ENCODE measurements at regions not wholly inside any gene's neighbourhood (a gene's known extent, or its start where the extent isn't known, plus 50 kb on each side); places are given as distances from the start of the nearest gene placed in this dataset.

- H3K9me3 ChIP-seq (ENCODE audit: low read length), result no peaks in the 10 kb centered on the region
Observed at GRCh38 chr10:44635176-44635575, 250.3 kb upstream of the CXCL12 start.

GRCh38 chr10:44636625-44637024 is 251.7 kb upstream of the CXCL12 start:
- H3K36me3 ChIP-seq (ENCODE audit: insufficient read depth, low read length), result no peaks in the 10 kb centered on the region
- H3K9me3 ChIP-seq (ENCODE audit: low read length), result no peaks in the 10 kb centered on the region

More at GRCh38 chr10:44635176-44635575, 250.3 kb upstream of the CXCL12 start:
- no peaks in the 10 kb centered on the region for H3K27me3 ChIP-seq (ENCODE audit: control insufficient read depth in 1 of 2, insufficient read depth in 2 of 2, low read length in 2 of 2)
- no peaks in the 10 kb centered on the region for H3K4me1 ChIP-seq (ENCODE audit: insufficient read depth, low read length)
- no peaks in the 10 kb centered on the region for H3K36me3 ChIP-seq (ENCODE audit: insufficient read depth, low read length)
- H3K4me3 ChIP-seq (ENCODE audit: low read depth in 1 of 2, low read length in 2 of 2), result no peak overlapping the region
- no peak overlapping the region for H3K9ac ChIP-seq (ENCODE audit: low read length)
- no peak overlapping the region for H3K27ac ChIP-seq (ENCODE audit: low read depth, low read length)

GRCh38 chr10:44640429-44640828 is 255.5 kb upstream of the CXCL12 start:
- Histone ChIP-seq H3K9ac (ENCODE audit: low read length) (no peak overlapping the region), H3K9me3 (ENCODE audit: low read length) (no peaks in the 10 kb centered on the region), H3K4me1 (ENCODE audit: insufficient read depth, low read length) (no peaks in the 10 kb centered on the region), H3K4me3 (ENCODE audit: low read depth in 1 of 2, low read length in 2 of 2) (no peak overlapping the region), H3K36me3 (ENCODE audit: insufficient read depth, low read length) (no peaks in the 10 kb centered on the region), H3K27ac (ENCODE audit: low read depth, low read length) (no peak overlapping the region), H3K27me3 (ENCODE audit: control insufficient read depth in 1 of 2, insufficient read depth in 2 of 2, low read length in 2 of 2) (no peaks in the 10 kb centered on the region)

More at GRCh38 chr10:44636625-44637024, 251.7 kb upstream of the CXCL12 start:
- no peaks in the 10 kb centered on the region for H3K4me1 ChIP-seq (ENCODE audit: insufficient read depth, low read length)
- no peaks in the 10 kb centered on the region for H3K27me3 ChIP-seq (ENCODE audit: control insufficient read depth in 1 of 2, insufficient read depth in 2 of 2, low read length in 2 of 2)
- H3K9ac ChIP-seq (ENCODE audit: low read length), result no peak overlapping the region
- no peak overlapping the region for H3K4me3 ChIP-seq (ENCODE audit: low read depth in 1 of 2, low read length in 2 of 2)
- no peak overlapping the region for H3K27ac ChIP-seq (ENCODE audit: low read depth, low read length)

- H3K9ac ChIP-seq (ENCODE audit: low read length), result no peak overlapping the region
- H3K36me3 ChIP-seq (ENCODE audit: insufficient read depth, low read length), result no peaks in the 10 kb centered on the region
- no peak overlapping the region for H3K27ac ChIP-seq (ENCODE audit: low read depth, low read length)
- H3K27me3 ChIP-seq (ENCODE audit: control insufficient read depth in 1 of 2, insufficient read depth in 2 of 2, low read length in 2 of 2), result no peaks in the 10 kb centered on the region
- peaks cover 12% of the 10 kb centered on the region for H3K4me1 ChIP-seq (ENCODE audit: insufficient read depth, low read length)
- H3K4me3 ChIP-seq (ENCODE audit: low read depth in 1 of 2, low read length in 2 of 2), result no peak overlapping the region
- H3K9me3 ChIP-seq (ENCODE audit: low read length), result no peaks in the 10 kb centered on the region
Observed at GRCh38 chr10:44647473-44647872, 262.6 kb upstream of the CXCL12 start.

- Histone ChIP-seq H3K27me3 (ENCODE audit: control insufficient read depth in 1 of 2, insufficient read depth in 2 of 2, low read length in 2 of 2) (no peaks in the 10 kb centered on the region), H3K9me3 (ENCODE audit: low read length) (no peaks in the 10 kb centered on the region), H3K27ac (ENCODE audit: low read depth, low read length) (no peak overlapping the region), H3K36me3 (ENCODE audit: insufficient read depth, low read length) (no peaks in the 10 kb centered on the region), H3K4me3 (ENCODE audit: low read depth in 1 of 2, low read length in 2 of 2) (no peak overlapping the region), H3K4me1 (ENCODE audit: insufficient read depth, low read length) (peaks cover 12% of the 10 kb centered on the region), H3K9ac (ENCODE audit: low read length) (no peak overlapping the region)
Observed at GRCh38 chr10:44647877-44648542, 263.1 kb upstream of the CXCL12 start.

GRCh38 chr10:44650691-44651661 is 260.2 kb upstream of the TMEM72 start:
- H3K9ac ChIP-seq (ENCODE audit: low read length), result no peak overlapping the region
- H3K4me1 ChIP-seq (ENCODE audit: insufficient read depth, low read length), result peaks cover 12% of the 10 kb centered on the region
- H3K4me3 ChIP-seq (ENCODE audit: low read depth in 1 of 2, low read length in 2 of 2), result no peak overlapping the region
- H3K9me3 ChIP-seq (ENCODE audit: low read length), result no peaks in the 10 kb centered on the region
- no peaks in the 10 kb centered on the region for H3K36me3 ChIP-seq (ENCODE audit: insufficient read depth, low read length)
- no peaks in the 10 kb centered on the region for H3K27me3 ChIP-seq (ENCODE audit: control insufficient read depth in 1 of 2, insufficient read depth in 2 of 2, low read length in 2 of 2)
- H3K27ac ChIP-seq (ENCODE audit: low read depth, low read length), result no peak overlapping the region

- H3K36me3 ChIP-seq (ENCODE audit: insufficient read depth, low read length), result no peaks in the 10 kb centered on the region
- H3K9ac ChIP-seq (ENCODE audit: low read length), result no peak overlapping the region
- H3K4me1 ChIP-seq (ENCODE audit: insufficient read depth, low read length), result peaks cover 12% of the 10 kb centered on the region
- no peak overlapping the region for H3K4me3 ChIP-seq (ENCODE audit: low read depth in 1 of 2, low read length in 2 of 2)
- no peak overlapping the region for H3K27ac ChIP-seq (ENCODE audit: low read depth, low read length)
- no peaks in the 10 kb centered on the region for H3K9me3 ChIP-seq (ENCODE audit: low read length)
- no peaks in the 10 kb centered on the region for H3K27me3 ChIP-seq (ENCODE audit: control insufficient read depth in 1 of 2, insufficient read depth in 2 of 2, low read length in 2 of 2)
Observed at GRCh38 chr10:44651834-44652233, 259.3 kb upstream of the TMEM72 start.

- H3K4me3 ChIP-seq (ENCODE audit: low read depth in 1 of 2, low read length in 2 of 2), result no peak overlapping the region
Observed at GRCh38 chr10:44659320-44659719, 251.8 kb upstream of the TMEM72 start.

GRCh38 chr10:44660271-44660670 is 250.9 kb upstream of the TMEM72 start:
- no peaks in the 10 kb centered on the region for H3K36me3 ChIP-seq (ENCODE audit: insufficient read depth, low read length)
- no peaks in the 10 kb centered on the region for H3K4me1 ChIP-seq (ENCODE audit: insufficient read depth, low read length)
- no peak overlapping the region for H3K27ac ChIP-seq (ENCODE audit: low read depth, low read length)
- no peak overlapping the region for H3K9ac ChIP-seq (ENCODE audit: low read length)
- H3K4me3 ChIP-seq (ENCODE audit: low read depth in 1 of 2, low read length in 2 of 2), result no peak overlapping the region
- H3K27me3 ChIP-seq (ENCODE audit: control insufficient read depth in 1 of 2, insufficient read depth in 2 of 2, low read length in 2 of 2), result no peaks in the 10 kb centered on the region
- H3K9me3 ChIP-seq (ENCODE audit: low read length), result no peaks in the 10 kb centered on the region

More at GRCh38 chr10:44659320-44659719, 251.8 kb upstream of the TMEM72 start:
- H3K9me3 ChIP-seq (ENCODE audit: low read length), result no peaks in the 10 kb centered on the region
- H3K36me3 ChIP-seq (ENCODE audit: insufficient read depth, low read length), result no peaks in the 10 kb centered on the region
- H3K27me3 ChIP-seq (ENCODE audit: control insufficient read depth in 1 of 2, insufficient read depth in 2 of 2, low read length in 2 of 2), result no peaks in the 10 kb centered on the region
- H3K9ac ChIP-seq (ENCODE audit: low read length), result no peak overlapping the region
- H3K27ac ChIP-seq (ENCODE audit: low read depth, low read length), result no peak overlapping the region
- H3K4me1 ChIP-seq (ENCODE audit: insufficient read depth, low read length), result no peaks in the 10 kb centered on the region

GRCh38 chr10:44662051-44662450 is 249.1 kb upstream of the TMEM72 start:
- Histone ChIP-seq H3K4me1 (ENCODE audit: insufficient read depth, low read length) (no peaks in the 10 kb centered on the region), H3K27ac (ENCODE audit: low read depth, low read length) (no peak overlapping the region), H3K36me3 (ENCODE audit: insufficient read depth, low read length) (no peaks in the 10 kb centered on the region), H3K9me3 (ENCODE audit: low read length) (no peaks in the 10 kb centered on the region), H3K9ac (ENCODE audit: low read length) (no peak overlapping the region), H3K27me3 (ENCODE audit: control insufficient read depth in 1 of 2, insufficient read depth in 2 of 2, low read length in 2 of 2) (no peaks in the 10 kb centered on the region), H3K4me3 (ENCODE audit: low read depth in 1 of 2, low read length in 2 of 2) (no peak overlapping the region)

- no peaks in the 10 kb centered on the region for H3K9me3 ChIP-seq (ENCODE audit: low read length)
- peak overlapping the region in 1 of 2 donors; percentile 1 for H3K4me3 ChIP-seq (ENCODE audit: low read depth in 1 of 2, low read length in 2 of 2)
- H3K9ac ChIP-seq (ENCODE audit: low read length), result no peak overlapping the region
- no peak overlapping the region for H3K27ac ChIP-seq (ENCODE audit: low read depth, low read length)
- H3K4me1 ChIP-seq (ENCODE audit: insufficient read depth, low read length), result peaks cover 2% of the 10 kb centered on the region
- no peaks in the 10 kb centered on the region for H3K36me3 ChIP-seq (ENCODE audit: insufficient read depth, low read length)
- H3K27me3 ChIP-seq (ENCODE audit: control insufficient read depth in 1 of 2, insufficient read depth in 2 of 2, low read length in 2 of 2), result no peaks in the 10 kb centered on the region
Observed at GRCh38 chr10:44668336-44668735, 242.8 kb upstream of the TMEM72 start.

All from muscle layer of colon (tissue), 2 donors.